NCI-H1694 treated with DMSO at 0.1 percent for 48 hours (cell line): ENCODE measurements at regions not wholly inside any gene's neighbourhood (a gene's known extent, or its start where the extent isn't known, plus 50 kb on each side); places are given as distances from the start of the nearest gene placed in this dataset.
A peak's percentile ranks its signal among the peaks of the same experiment; 100 is the strongest.

Source experiments
- DNase-seq: peaks from one replicate; lab custom pipeline; 2025; lab: John Stamatoyannopoulos, UW

GRCh38 chr1:177789956-177790355 lies 179.9 kb downstream of the SEC16B start:
- DNase-seq: no peak

DNA sequence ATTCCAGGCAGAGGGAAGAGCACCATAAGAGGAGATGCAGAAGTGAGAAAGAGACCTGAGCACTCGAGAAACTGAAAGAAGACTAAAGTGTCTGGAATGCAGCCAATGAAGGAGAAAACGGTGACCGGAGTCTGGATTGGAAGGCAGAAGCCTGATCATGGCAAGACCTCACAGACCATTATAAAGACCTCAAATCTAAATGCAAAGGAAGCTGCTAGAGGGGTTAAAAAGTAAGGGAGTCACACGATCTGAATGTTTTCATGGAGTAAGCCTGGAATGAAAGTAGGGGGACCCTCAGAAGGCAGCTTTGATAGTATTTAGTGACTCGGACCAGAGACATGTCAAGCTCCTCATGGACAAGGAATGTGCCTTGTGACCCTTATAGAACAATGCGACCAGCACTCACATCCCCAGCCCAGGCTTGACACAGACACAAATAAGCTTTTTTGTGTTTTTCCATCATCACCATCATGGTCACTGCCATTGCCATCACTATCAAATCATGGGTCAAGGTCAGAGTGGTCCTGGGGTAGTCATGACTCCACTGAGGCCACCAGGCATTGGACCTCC lies 183.6 kb downstream of the SEC16B start:
- no peak for DNase-seq

- DNase-seq: no peak
These were observed 184.9 kb downstream of the SEC16B start for GRCh38 chr1:177784936-177785335.

GRCh38 chr1:177784409-177784808 lies 185.4 kb downstream of the SEC16B start:
- DNase-seq: no peak

- no peak for DNase-seq
These were observed 186.8 kb downstream of the SEC16B start for GRCh38 chr1:177783051-177783450.

DNA sequence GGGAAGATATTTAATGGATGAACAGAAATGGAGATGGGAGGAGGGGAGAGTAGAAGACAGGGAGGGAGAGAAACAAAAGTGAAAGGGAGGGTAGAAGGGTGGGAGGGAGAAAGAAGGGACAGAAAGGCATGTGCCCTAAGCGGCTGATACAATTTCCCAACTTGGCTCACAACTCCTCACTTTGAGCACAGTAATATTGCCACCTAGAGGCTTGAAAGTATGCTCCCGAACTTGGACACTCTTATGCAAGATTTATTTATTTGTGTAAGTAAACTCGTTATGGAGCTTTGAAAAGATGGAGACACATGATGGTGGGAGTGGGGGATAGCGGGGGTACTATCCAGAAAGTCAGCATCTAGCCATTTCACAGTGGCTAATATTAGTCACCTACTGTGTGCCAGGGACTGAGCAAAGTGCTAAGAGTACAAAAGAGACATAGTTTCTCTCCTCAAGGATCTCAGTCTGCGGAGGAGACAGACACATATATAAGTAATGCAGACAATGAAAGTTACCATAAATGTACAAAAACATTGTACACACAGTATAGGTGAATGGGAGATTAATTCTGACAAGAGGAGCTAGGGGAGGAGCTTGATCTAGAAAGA lies 189.7 kb downstream of the SEC16B start:
- peak; percentile 31 for DNase-seq

DNA sequence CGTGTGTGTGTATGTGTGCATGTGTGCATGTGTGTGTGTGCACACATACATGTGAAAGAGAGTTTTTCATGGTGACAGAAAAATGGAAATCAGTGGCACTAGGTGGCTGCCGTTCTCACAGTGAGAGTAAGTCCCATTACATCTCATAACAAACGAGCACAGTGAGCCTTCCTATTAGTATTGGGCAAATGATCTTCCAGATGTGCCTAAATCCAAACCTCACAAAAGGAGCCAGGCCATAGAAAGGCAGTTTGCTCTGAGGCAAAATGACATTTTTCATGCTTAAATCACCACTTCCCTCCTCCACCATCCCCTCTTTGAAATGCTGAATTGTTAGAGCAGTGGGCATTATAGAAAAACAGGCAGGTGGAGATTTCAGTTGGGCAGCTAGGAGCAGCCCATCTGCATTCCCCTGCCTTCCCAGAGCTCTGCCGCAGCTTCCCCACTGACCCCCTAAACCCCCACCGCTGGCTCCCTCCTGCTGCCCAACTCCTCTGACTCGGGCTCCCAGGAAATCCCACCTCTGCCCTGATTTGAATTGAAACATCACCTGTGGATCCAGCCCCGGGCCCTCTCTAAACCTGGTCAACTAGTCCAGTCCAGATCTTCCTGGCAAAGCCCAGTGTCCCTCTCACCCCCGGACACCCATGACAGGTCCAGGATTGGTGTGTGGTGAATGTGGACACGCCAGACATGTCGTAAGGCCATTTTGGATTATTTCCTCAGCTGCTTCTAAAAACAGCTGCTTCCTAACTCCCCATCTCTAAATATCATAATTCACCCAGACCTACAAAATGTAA lies 190.5 kb downstream of the SEC16B start:
- DNase-seq: no peak

DNA sequence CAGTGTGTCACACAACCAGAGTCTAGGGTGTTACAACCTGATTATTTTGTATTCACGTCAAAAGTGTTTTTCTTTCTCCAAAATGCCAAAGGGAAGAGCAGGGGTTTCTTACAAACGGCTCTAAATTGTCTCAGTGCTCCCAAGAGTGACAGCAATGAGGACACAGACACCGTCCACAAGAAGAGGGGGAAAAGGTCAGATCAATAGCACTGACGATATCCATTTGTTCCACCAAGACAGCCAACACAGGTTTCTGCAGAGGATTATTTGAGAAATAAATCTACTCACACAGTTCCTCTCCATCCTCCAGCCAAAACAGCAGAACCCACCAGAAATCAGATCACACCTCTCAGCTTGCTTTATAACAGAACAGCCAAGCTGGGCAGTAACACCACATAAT lies 193.9 kb downstream of the SEC16B start:
- DNase-seq: no peak

- DNase-seq: no peak
These were observed 197.4 kb downstream of the SEC16B start for GRCh38 chr1:177772386-177772960.

DNA sequence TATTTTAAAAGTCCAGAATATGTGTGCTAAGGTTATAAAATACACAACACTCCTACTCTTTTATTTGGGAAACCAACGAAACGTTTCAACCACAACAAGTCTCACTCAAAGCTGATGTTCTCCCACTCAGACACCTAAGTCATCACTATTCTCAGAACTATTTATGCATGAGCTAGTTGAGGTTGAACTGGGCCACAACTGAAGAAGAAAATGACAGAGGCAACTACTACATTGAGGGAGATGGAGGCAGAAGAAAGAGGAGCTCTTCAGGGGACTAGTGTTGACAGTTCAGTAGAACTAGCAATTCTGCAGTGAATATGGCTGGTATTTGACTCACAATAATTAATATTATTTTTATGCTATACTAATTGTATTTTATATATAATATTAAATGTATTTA lies 198.2 kb downstream of the SEC16B start:
- no peak for DNase-seq

DNA sequence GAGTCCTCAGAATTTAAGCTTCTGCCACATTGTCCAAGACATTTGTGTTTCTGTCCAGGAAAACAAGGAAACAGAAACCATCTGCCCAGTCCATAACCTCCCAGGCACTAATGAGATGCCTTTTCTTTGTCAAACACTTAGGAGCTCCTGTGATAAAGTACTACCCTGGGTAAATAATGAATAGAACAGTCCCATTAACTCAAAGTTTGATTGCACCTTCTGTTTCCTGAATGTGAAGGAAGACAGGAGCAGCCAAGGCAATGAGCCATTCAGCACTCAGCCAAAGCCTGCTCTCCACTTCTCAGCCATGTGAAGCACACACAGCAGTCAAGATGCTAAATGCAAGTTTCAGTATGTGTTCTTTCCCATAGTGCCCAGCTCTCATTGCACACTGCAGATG lies 199.8 kb downstream of the SEC16B start:
- no peak for DNase-seq

DNA sequence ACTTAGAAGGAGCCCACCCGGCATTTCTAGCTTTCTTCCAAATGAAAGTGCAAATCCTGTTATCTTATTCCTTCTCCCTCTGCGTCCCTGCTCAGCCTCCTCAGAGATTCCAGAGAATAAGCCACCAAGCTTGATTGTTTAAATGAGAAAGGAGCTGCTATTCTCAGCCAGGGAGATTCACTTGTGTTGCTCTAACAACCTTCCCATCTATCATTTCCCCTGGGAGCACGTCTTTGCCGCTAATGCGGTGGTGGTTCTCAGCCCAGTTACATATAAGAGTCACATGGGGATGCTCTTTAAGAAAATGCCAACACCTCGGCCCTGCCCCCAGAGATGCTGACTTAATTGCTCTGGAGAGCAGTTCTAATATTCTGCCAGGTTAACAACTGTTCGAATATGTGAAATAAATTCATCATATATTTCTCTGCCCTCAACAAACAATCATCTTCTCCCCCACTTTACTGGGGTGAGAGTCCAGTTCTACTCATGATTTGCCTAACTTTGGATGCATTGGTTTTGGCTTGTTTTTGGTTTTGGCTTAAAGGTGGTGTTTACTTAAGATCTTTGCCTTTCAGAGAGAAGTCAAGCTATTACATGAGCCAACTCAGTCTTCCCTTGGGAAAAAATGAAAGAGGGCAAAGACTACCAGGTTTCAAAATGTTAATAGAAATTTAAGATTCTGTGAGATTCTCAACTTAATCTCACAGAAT lies 213.9 kb downstream of the SEC16B start:
- DNase-seq: no peak

- DNase-seq: no peak
These were observed 215.3 kb downstream of the SEC16B start for GRCh38 chr1:177754603-177755002.

- no peak for DNase-seq
These were observed 216.2 kb downstream of the SEC16B start for GRCh38 chr1:177753655-177754054.

DNA sequence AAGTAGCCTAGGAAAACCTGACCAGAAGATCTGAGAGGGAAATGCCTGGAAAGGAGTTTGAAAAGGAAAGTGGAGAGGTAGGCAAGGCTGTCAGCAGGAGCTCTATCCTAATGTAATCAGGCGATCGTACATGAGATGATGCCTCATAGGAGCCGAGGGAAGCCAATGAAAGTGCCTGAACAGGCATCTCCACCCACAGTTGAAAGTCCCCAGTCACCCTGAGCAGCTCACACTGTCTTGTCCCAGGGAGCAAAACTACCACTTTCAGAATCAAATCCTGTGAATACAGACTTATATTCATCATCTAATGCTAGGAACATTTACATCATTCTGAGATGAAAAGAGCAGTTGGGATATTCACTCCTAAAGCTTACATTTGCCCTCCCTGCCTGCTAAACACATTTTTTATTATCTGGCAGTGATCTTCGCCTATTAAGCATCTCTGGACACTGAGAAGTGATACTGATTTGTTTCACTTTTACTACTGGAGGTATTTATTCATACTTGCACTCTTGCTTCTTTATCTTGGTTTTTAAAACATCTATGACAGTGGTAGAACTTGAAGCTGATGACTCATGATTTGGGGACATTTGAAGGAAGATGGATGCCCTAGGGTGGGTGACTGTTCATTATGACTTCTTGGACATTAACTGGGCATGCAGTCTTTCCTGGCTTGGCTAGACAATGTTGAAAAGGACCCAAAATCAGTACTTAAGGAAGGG lies 221.6 kb downstream of the SEC16B start:
- no peak for DNase-seq

GRCh38 chr1:177746155-177746554 lies 223.7 kb downstream of the SEC16B start:
- DNase-seq: no peak

- no peak for DNase-seq
These were observed 225.0 kb downstream of the SEC16B start for GRCh38 chr1:177744906-177745305.

- DNase-seq: no peak
These were observed 228.4 kb downstream of the SEC16B start for GRCh38 chr1:177741476-177741875.

- no peak for DNase-seq
These were observed 230.1 kb downstream of the SEC16B start for GRCh38 chr1:177739780-177740179.

- DNase-seq: no peak
These were observed 232.4 kb downstream of the SEC16B start for GRCh38 chr1:177737456-177737855.

- no peak for DNase-seq
These were observed 237.7 kb downstream of the SEC16B start for GRCh38 chr1:177732178-177732577.

DNA sequence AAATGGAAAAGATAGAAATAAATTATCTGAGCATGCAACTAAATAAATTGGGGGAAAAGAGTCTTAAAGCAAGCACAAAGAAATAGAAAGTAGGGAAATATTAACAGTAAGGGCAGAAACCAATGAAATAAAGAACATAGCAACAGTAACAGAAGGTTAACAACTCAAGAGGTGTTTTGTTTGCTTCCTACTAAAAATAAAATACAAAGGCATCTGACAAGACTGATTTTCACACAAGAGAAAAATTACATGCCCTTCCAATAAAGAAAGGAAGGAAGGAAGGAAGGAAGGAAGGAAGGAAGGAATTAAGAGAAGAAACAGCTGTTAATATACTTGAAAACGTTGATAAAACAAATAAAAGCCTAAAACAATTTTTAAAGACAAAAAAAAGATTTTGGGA lies 240.2 kb downstream of the SEC16B start:
- DNase-seq: no peak
